H9 (cell line): ENCODE measurements at regions not wholly inside any gene's neighbourhood (a gene's known extent, or its start where the extent isn't known, plus 50 kb on each side); places are given as distances from the start of the nearest gene placed in this dataset.

Experiments
- DNase-seq: peaks from one replicate; pipeline ENCODE4 v3.0.0-alpha.2; 2017
- H2AFZ ChIP-seq: one replicate; pipeline ENCODE4 v1.6.1; 2013; ENCODE audit warnings: mild to moderate bottlenecking, low read length, control low read depth, moderate library complexity
- H2AK5ac ChIP-seq: 2 replicates; pipeline ENCODE4 v1.6.1; 2013; ENCODE audit warnings: low read length, control low read depth, mixed read lengths; ENCODE audit not compliant: insufficient read length
- H2BK120ac ChIP-seq: one replicate; pipeline ENCODE4 v1.6.1; 2013; ENCODE audit warnings: low read depth, mild to moderate bottlenecking, low read length, control low read depth, inconsistent platforms; ENCODE audit not compliant: poor library complexity, severe bottlenecking
- H2BK12ac ChIP-seq: 2 replicates; pipeline ENCODE4 v1.6.1; 2013; ENCODE audit warnings: low read length, control low read depth, mixed read lengths, low read depth; ENCODE audit not compliant: insufficient read length
- H2BK15ac ChIP-seq: 2 replicates; pipeline ENCODE4 v1.6.1; 2013; ENCODE audit warnings: low read depth, low read length, control low read depth
- H2BK20ac ChIP-seq: one replicate; pipeline ENCODE4 v1.6.1; 2013; ENCODE audit warnings: low read depth, mild to moderate bottlenecking, low read length, control low read depth, inconsistent platforms; ENCODE audit not compliant: poor library complexity, severe bottlenecking
- H2BK5ac ChIP-seq: 2 replicates; pipeline ENCODE4 v1.6.1; 2013; ENCODE audit warnings: low read length, control low read depth, mixed read lengths; ENCODE audit not compliant: insufficient read length
- H3K14ac ChIP-seq: 2 replicates; pipeline ENCODE4 v1.6.1; 2013; ENCODE audit warnings: low read length, control low read depth; ENCODE audit not compliant: insufficient read depth
- H3K18ac ChIP-seq: 2 replicates; pipeline ENCODE4 v1.6.1; 2013; ENCODE audit warnings: low read depth, mild to moderate bottlenecking, mixed read lengths, low read length, control low read depth; ENCODE audit not compliant: insufficient read length
- H3K23ac ChIP-seq: 2 replicates; pipeline ENCODE4 v1.6.1; 2013; ENCODE audit warnings: low read length, control low read depth, mixed read lengths, low read depth; ENCODE audit not compliant: insufficient read length
- H3K23me2 ChIP-seq: 2 replicates; pipeline ENCODE4 v1.6.1; 2013; ENCODE audit warnings: low read depth, mild to moderate bottlenecking, mixed read lengths, low read length, control low read depth; ENCODE audit not compliant: insufficient read length, poor library complexity, severe bottlenecking
- H3K27ac ChIP-seq: 2 replicates; pipeline ENCODE4 v1.5.1; 2013; ENCODE audit warnings: low read length, control low read depth, mixed read lengths, low read depth; ENCODE audit not compliant: insufficient read length
- H3K27me3 ChIP-seq: 2 replicates; pipeline ENCODE4 v1.6.1; 2013; ENCODE audit warnings: low read length, control low read depth, inconsistent platforms; ENCODE audit not compliant: insufficient read depth
- H3K4ac ChIP-seq: 2 replicates; pipeline ENCODE4 v1.6.1; 2013; ENCODE audit warnings: low read depth, mild to moderate bottlenecking, control low read depth, inconsistent platforms, low read length, moderate library complexity
- H3K4me1 ChIP-seq: 2 replicates; pipeline ENCODE4 v1.6.1; 2013; ENCODE audit warnings: low read length, control low read depth, inconsistent platforms; ENCODE audit not compliant: insufficient read depth
- H3K4me2 ChIP-seq: 2 replicates; pipeline ENCODE4 v1.6.1; 2013; ENCODE audit warnings: low read length, control low read depth, mixed read lengths; ENCODE audit not compliant: insufficient read length, insufficient read depth
- H3K56ac ChIP-seq: 2 replicates; pipeline ENCODE4 v1.6.1; 2013; ENCODE audit warnings: low read depth, mild to moderate bottlenecking, mixed read lengths, low read length, control low read depth; ENCODE audit not compliant: insufficient read length
- H3K79me1 ChIP-seq: 2 replicates; pipeline ENCODE4 v1.6.1; 2013; ENCODE audit warnings: low read depth, mild to moderate bottlenecking, moderate library complexity, low read length, control low read depth, inconsistent platforms; ENCODE audit not compliant: insufficient read depth, poor library complexity, severe bottlenecking
- H3K79me2 ChIP-seq: 2 replicates; pipeline ENCODE4 v1.6.1; 2013; ENCODE audit warnings: low read length, control low read depth, inconsistent platforms; ENCODE audit not compliant: insufficient read depth
- H3K9ac ChIP-seq: 2 replicates; pipeline ENCODE4 v1.6.1; 2013; ENCODE audit warnings: low read length, control low read depth, mixed read lengths; ENCODE audit not compliant: insufficient read length; ENCODE audit errors: extremely low read depth
- H3K9me3 ChIP-seq: one replicate; pipeline ENCODE4 v1.6.1; 2013; ENCODE audit warnings: low read depth, low read length, inconsistent platforms; ENCODE audit not compliant: control insufficient read depth
- H3T11ph ChIP-seq: one replicate; pipeline ENCODE4 v1.6.1; 2013; ENCODE audit warnings: mild to moderate bottlenecking, low read length, control low read depth, inconsistent platforms
- H4K20me1 ChIP-seq: one replicate; pipeline ENCODE4 v1.6.1; 2013; ENCODE audit not compliant: control insufficient read depth, insufficient read length, insufficient read depth
- H4K5ac ChIP-seq: 2 replicates; pipeline ENCODE4 v1.6.1; 2013; ENCODE audit warnings: low read depth, mild to moderate bottlenecking, mixed read lengths, low read length, control low read depth; ENCODE audit not compliant: insufficient read length
- H4K8ac ChIP-seq: replicated peaks from 2 replicates; pipeline ENCODE4 v1.6.1; 2013; ENCODE audit warnings: low read length, control low read depth, mixed read lengths, low read depth; ENCODE audit not compliant: insufficient read length
- H4K91ac ChIP-seq: 2 replicates; pipeline ENCODE4 v1.6.1; 2013; ENCODE audit warnings: low read depth, mild to moderate bottlenecking, moderate library complexity, mixed read lengths, low read length, control low read depth; ENCODE audit not compliant: insufficient read length
- H3K27ac Mint-ChIP-seq, 3 experiments: 2 replicates in 2 of 3; 3 replicates in 1 of 3; pipeline ENCODE4 v1.8.0; 2020 to 2021; ENCODE audit warnings: mixed read lengths in 3 of 3, mild to moderate bottlenecking in 1 of 3, moderate library complexity in 1 of 3
- H3K27me3 Mint-ChIP-seq: 2 replicates; pipeline ENCODE4 v1.8.0; 2021; ENCODE audit warnings: low read depth, mild to moderate bottlenecking, moderate library complexity, mixed read lengths
- H3K36me3 Mint-ChIP-seq, 3 experiments: 2 replicates in 2 of 3; 3 replicates in 1 of 3; pipeline ENCODE4 v1.8.0; 2020 to 2021; ENCODE audit warnings: low read depth in 3 of 3, mixed read lengths in 3 of 3; ENCODE audit not compliant: insufficient read depth in 1 of 3
- H3K4me1 Mint-ChIP-seq, 2 experiments: 2 replicates each; pipeline ENCODE4 v1.8.0; 2020; ENCODE audit warnings: mixed read lengths in 2 of 2
- H3K4me3 Mint-ChIP-seq, 2 experiments: 2 replicates in 1 of 2; 3 replicates in 1 of 2; pipeline ENCODE4 v1.8.0; 2020 to 2021; ENCODE audit warnings: mild to moderate bottlenecking in 2 of 2, mixed read lengths in 2 of 2, moderate library complexity in 1 of 2
- H3K9me3 Mint-ChIP-seq, 2 experiments: 2 replicates in 1 of 2; 3 replicates in 1 of 2; pipeline ENCODE4 v1.8.0; 2020; ENCODE audit warnings: mild to moderate bottlenecking in 2 of 2, mixed read lengths in 2 of 2, moderate library complexity in 1 of 2
- WGBS: extraction: QIAGEN DNeasy Blood & Tissue Kit; methylation state at CpG from one replicate; pipeline ENCODE4 v1.1.7; 2013; ENCODE audit warnings: missing lambda C conversion rate, low lambda C conversion rate, mixed read lengths; ENCODE audit not compliant: insufficient read length; ENCODE audit errors: extremely low coverage; 5-methylcytosine and 5-hydroxymethylcytosine counted together
- TF ChIP-seq, protein P1 (sequence below): fragments of 200-600 bp; sonication (generic); conservative IDR thresholded peaks from 3 replicates; pipeline ENCODE4 v1.8.0; 2021; ENCODE audit warnings: antibody characterized with exemption, mild to moderate bottlenecking

DNA sequence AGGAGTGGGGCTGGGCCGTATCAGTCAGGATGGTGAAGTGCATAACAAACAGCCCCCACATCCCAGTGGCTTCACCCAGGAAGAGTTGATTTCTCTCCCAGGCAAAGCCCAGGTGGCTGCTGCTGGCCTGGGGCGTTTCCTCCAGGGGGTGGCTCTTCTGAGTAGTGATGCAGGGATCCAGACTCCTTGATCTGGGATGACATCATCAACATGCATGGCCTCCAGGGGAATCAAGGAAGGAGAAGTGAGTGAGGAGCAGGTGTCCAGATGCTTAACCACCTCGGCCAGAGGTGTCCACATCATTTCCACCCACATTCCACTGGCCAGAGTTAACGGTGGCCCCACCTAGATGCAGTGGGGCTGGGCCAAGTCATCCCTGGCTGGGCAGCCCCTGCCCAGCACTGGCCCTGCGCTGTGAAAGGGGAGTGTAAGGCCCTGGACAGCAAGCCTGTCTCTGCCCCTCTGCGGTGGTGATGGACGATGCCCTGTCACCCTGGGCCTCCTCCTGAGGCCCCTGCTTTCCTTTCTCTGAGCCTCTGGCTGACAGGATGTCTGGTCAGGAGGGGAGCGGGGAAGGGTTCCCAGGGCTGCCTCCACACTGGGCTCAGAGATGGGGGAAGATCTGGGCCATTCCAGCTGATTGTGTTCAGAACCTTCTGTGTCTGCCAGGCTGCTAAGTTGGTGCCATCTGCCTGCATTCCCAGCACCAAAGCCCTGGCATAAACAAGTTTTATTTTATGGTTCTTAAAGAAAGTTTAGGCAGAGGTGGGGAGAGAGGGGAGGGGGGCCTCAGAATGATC, 598.2 kb downstream of the MATN1 start:
- no peak overlapping the region for H4K5ac ChIP-seq
- no peaks in the 10 kb centered on the region for H3K79me2 ChIP-seq
- no peaks in the 10 kb centered on the region for H3K9me3 ChIP-seq
- TF ChIP-seq, protein P1, sequence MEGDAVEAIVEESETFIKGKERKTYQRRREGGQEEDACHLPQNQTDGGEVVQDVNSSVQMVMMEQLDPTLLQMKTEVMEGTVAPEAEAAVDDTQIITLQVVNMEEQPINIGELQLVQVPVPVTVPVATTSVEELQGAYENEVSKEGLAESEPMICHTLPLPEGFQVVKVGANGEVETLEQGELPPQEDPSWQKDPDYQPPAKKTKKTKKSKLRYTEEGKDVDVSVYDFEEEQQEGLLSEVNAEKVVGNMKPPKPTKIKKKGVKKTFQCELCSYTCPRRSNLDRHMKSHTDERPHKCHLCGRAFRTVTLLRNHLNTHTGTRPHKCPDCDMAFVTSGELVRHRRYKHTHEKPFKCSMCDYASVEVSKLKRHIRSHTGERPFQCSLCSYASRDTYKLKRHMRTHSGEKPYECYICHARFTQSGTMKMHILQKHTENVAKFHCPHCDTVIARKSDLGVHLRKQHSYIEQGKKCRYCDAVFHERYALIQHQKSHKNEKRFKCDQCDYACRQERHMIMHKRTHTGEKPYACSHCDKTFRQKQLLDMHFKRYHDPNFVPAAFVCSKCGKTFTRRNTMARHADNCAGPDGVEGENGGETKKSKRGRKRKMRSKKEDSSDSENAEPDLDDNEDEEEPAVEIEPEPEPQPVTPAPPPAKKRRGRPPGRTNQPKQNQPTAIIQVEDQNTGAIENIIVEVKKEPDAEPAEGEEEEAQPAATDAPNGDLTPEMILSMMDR: no peak
- peaks cover 0 to 3% of the 10 kb centered on the region in 2 experiments; a peak in 1 of 4 replicates for H3K4me1 Mint-ChIP-seq
- no peaks in the 10 kb centered on the region for H4K20me1 ChIP-seq
- H3K23ac ChIP-seq: no peak overlapping the region
- no peak for DNase-seq
- no peak overlapping the region for H3K27ac ChIP-seq
- no peak overlapping the region for H3K4ac ChIP-seq
- H3K27me3 ChIP-seq: no peaks in the 10 kb centered on the region
- H3K4me2 ChIP-seq: no peak overlapping the region
- H3K9ac ChIP-seq: no peak overlapping the region
- H4K8ac ChIP-seq: no peak overlapping the region
- no peak overlapping the region for H3K27ac Mint-ChIP-seq
- H3K4me3 Mint-ChIP-seq: no peak overlapping the region
- H3K36me3 Mint-ChIP-seq: no peaks in the 10 kb centered on the region; a peak in 1 of 7 replicates
- H3K14ac ChIP-seq: no peak overlapping the region
- H3K4me1 ChIP-seq: no peaks in the 10 kb centered on the region
- no peak overlapping the region for H2BK20ac ChIP-seq
- H2BK120ac ChIP-seq: no peak overlapping the region
- H2BK5ac ChIP-seq: no peak overlapping the region
- no peak overlapping the region for H3T11ph ChIP-seq
- no peak overlapping the region for H2AFZ ChIP-seq
- no peaks in the 10 kb centered on the region for H3K79me1 ChIP-seq
- no CpG with 5 or more reads among the region's 8 CpGs for WGBS
- H3K56ac ChIP-seq: no peak overlapping the region
- no peaks in the 10 kb centered on the region; a peak in 1 of 5 replicates for H3K9me3 Mint-ChIP-seq
- no peaks in the 10 kb centered on the region for H3K23me2 ChIP-seq
- no peak overlapping the region for H2BK15ac ChIP-seq
- H2AK5ac ChIP-seq: no peak overlapping the region
- H2BK12ac ChIP-seq: no peak overlapping the region
- H3K27me3 Mint-ChIP-seq: peaks cover 3% of the 10 kb centered on the region; the same call in 1 of the 2 replicates
- no peak overlapping the region for H4K91ac ChIP-seq
- H3K18ac ChIP-seq: no peak overlapping the region
